HG03064 (cell line): ENCODE measurements at regions not wholly inside any gene's neighbourhood (a gene's known extent, or its start where the extent isn't known, plus 50 kb on each side); places are given as distances from the start of the nearest gene placed in this dataset.
"Not testable (repeated sequence)": the region's sequence is repeated elsewhere in the genome, so short reads cannot be mapped to it uniquely, and the experiment has no call there.

ENCODE experiments used
- ATAC-seq: cut with Tn5 transposase; IDR thresholded peaks from one replicate; pipeline ENCODE4 v1.9.1; 2021; ENCODE audit warnings: low read depth; ENCODE audit not compliant: unreplicated experiment

DNA sequence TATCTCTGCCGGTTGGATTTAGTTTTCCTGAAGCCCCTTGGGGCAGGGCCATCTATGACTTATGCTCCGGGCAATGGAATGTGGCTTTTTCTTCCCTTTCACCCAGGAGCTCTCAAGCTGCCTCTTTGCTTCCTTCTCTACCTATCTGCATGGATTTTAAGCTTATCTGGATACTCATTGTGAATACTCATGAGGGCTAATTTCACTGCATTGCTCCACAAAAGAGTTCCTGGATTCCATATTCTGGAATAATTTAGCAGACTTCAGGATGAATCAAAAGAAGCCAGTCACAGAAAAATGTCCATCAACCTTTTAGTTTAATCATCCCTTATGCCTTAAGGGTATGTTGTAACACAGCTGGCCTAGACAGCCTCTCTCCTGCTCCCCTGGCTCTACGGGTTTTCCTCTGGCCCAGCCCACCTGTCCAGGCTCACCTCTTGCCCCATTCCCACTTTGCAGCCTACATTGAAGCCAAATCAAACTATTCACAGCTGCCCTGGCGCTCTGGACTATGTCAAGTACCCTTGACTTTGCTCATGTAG is 122.8 kb upstream of the RMDN2 start:
- no peak for ATAC-seq

GRCh38 chr2:37802899-37803379 is 122.1 kb upstream of the RMDN2 start:
- no peak for ATAC-seq

DNA sequence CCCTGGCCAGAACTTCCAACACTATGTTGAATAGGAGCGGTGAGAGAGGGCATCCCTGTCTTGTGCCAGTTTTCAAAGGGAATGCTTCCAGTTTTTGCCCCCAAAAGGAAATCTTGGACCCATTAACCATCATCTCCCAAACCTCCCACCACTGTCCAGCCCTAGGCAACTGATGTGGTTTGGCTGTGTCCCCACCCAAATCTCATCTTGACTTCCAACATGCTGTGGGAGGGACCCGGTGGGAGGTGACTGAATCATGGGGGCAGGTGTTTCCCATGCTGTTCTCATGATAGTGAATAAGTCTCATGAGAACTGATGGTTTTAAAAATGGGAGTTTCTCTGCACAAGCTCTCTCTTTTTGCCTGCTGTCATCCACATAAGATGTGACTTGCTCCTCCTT is 119.1 kb upstream of the RMDN2 start:
- not testable (repeated sequence) for ATAC-seq

DNA sequence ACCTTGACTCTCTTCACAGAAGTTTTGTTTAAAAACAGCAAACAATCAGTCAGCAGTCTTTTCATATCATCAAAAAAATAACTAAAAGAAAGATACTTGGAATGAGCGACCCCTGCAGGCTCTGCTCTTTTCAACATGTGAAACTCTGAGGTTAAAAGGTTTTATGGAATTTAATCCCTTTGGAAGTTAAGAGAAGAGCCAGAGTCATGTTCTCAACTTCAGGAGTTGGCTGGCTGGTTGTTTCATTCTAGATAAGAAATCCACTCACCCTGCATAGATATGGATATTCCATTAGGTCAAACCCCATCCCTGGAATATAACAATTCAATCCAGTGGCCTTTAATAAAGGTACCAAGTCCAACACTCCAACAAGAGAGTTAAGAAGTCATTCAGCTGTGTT is 115.6 kb upstream of the RMDN2 start:
- ATAC-seq, result no peak

GRCh38 chr2:37809931-37810570 is 115.0 kb upstream of the RMDN2 start:
- no peak for ATAC-seq

DNA sequence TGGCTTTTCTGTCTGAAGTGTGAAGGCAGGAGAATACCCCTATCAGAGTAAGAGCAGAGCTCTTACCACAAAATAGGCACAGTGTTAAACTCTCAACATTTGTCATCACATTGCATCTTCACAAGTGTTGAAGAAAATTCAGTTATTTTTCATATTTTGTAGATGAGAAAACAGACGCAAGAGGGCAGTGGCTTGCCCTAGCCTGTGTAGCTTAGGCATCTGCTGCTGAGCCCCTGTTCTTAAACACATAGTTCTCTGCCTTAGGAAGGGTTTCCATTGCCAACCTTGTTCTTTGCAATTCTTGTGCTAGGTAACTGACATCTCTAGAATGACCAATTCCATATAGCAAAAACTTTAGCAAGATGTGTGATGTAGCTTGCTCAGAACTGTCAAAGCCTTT is 112.7 kb upstream of the RMDN2 start:
- ATAC-seq, result no peak

DNA sequence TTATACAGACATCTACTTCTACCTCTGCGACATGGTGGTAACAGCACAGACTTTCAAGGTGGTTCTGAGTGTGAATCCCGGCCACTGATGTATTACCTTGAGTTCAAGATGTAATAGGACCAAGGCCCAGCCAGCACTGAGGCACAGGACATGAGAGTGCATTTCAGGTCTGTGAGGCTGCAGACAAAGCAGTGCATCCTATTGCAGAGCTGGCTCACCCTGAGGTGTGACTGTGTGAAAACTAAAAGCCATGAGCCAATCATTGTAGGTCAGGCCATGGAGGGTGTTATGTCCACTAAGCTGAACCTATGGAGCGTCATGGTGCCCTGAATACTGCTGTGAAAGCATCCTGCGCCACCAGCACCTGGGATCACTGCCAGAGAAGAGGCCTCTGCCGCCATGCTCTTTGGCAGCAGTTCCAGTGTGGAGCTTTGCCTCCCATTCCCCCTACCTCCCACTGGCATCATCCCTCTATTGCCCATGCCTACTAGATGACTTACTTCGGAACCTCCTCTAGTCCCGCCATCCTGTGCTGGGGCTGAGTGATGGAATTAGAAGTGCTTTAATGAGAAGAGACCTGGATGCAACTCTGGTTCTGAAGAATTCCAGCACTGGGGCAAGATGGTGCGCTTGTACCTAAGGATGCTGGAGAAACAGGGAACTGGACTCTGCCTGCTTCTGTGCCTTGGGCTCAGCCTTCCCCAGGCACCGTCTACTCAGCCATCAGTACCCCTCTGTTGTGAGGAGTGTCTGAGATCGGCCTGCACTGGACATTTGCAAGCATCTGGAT is 112.0 kb upstream of the RMDN2 start:
- no peak for ATAC-seq

- no peak for ATAC-seq
Observed at GRCh38 chr2:37816036-37816435, 109.1 kb upstream of the RMDN2 start.

DNA sequence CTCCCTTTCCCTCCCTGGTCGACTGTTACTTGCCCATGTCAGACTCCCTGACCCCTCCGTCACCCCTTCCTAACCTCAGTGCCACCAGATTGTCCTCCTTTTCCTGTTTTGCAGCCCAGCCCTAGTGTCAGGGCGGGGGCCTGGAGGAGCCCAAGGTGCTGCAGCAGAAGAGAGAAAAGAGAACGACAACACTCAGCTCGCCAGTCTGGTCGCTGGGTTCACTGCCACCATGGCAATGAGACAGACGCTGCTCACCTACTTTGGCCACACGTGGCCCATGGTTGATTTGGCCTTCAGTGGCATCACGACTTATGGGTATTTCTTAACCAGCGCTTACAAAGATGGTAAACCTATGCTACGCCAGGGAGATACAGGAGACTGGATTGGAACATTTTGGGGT is 108.4 kb upstream of the RMDN2 start:
- no peak for ATAC-seq

GRCh38 chr2:37819186-37819585 is 105.9 kb upstream of the RMDN2 start:
- ATAC-seq, result no peak

GRCh38 chr2:37820471-37820986 is 104.6 kb upstream of the RMDN2 start:
- no peak for ATAC-seq

DNA sequence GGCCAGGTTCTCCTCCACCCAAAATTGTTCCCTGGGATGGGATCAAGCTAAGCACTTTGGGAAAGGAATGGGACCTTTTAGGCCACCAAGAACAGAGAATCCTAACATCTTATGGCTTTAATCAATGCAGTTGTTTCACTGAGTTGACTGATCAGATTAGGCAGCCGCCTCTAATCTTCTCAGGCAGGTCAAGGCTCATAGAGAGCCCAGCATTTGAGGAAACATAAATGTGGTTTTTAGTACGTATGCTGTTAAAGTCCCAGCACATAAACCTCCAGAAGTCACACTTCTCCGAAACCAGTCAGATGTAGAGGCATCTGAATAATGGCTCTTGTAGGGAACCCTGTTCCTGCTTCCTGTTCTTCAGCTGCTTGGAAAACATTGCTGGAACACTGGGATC is 99.5 kb upstream of the RMDN2 start:
- ATAC-seq, result no peak

DNA sequence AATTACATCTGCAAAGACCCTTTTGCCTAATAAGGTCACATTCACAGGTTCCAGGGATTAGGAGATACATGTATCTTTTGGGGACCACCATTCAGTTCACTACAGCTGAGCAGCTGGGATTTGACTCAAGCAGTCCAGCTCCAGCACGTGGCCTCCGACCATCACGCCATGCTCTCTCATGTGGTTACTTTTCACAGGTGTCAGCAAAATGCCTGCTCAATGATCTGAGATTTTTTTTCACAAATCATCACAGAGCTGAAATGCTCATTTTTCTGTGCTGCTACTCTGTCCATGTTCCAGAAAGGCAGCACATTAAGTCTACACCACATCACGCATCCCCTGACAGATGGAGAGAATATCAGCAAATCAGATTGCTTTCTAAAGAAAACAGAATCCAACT is 98.5 kb upstream of the RMDN2 start:
- no peak for ATAC-seq

GRCh38 chr2:37827455-37827854 is 97.6 kb upstream of the RMDN2 start:
- no peak for ATAC-seq

- no peak for ATAC-seq
Observed at GRCh38 chr2:37827911-37828511, 97.1 kb upstream of the RMDN2 start.

GRCh38 chr2:37829202-37829601 is 95.9 kb upstream of the RMDN2 start:
- ATAC-seq, result no peak

- ATAC-seq, result no peak
Observed at GRCh38 chr2:37829616-37830395, 95.3 kb upstream of the RMDN2 start.

GRCh38 chr2:37830636-37831035 is 94.5 kb upstream of the RMDN2 start:
- ATAC-seq, result no peak

- ATAC-seq, result no peak
Observed at GRCh38 chr2:37831081-37831780, 93.9 kb upstream of the RMDN2 start.
